CD14-positive monocyte (primary cell): ENCODE measurements at regions not wholly inside any gene's neighbourhood (a gene's known extent, or its start where the extent isn't known, plus 50 kb on each side); places are given as distances from the start of the nearest gene placed in this dataset.

Experiments used
- DNase-seq, 3 donors: peaks; one replicate each; pipeline ENCODE4 v3.0.0-alpha.2; 2011 to 2022
- H2AFZ ChIP-seq: 2 replicates; pipeline ENCODE4 v1.6.0; 2012; ENCODE audit warnings: mild to moderate bottlenecking, low read depth, low read length, inconsistent platforms; ENCODE audit not compliant: insufficient read depth, poor library complexity, severe bottlenecking
- H3K27ac ChIP-seq, 2 donors: 1 replicate in 1 of 2; 2 replicates in 1 of 2; pipeline ENCODE4 v1.5.1; 2012 to 2013; ENCODE audit warnings: low read length in 2 of 2, control low read depth in 1 of 2, inconsistent platforms in 1 of 2, low read depth in 1 of 2, mild to moderate bottlenecking in 1 of 2
- H3K27me3 ChIP-seq, 2 donors: one replicate each; pipeline versions ENCODE4 v1.6.0 to v1.6.1; 2011 to 2013; ENCODE audit warnings: low read length in 2 of 2; ENCODE audit not compliant: control insufficient read depth in 2 of 2, insufficient read depth in 2 of 2
- H3K36me3 ChIP-seq, 2 donors: replicated peaks in 1 of 2; 1 replicate in 1 of 2; 2 replicates in 1 of 2; pipeline versions ENCODE4 v1.5.1 to v1.6.1; 2012 to 2013; ENCODE audit warnings: low read length in 2 of 2, control low read depth in 1 of 2, inconsistent platforms in 1 of 2, mild to moderate bottlenecking in 1 of 2; ENCODE audit not compliant: insufficient read depth in 2 of 2, control insufficient read depth in 1 of 2
- H3K4me1 ChIP-seq, 2 donors: 1 replicate in 1 of 2; 2 replicates in 1 of 2; pipeline versions ENCODE4 v1.5.1 to v1.6.1; 2012 to 2013; ENCODE audit warnings: low read length in 2 of 2, control low read depth in 1 of 2, inconsistent platforms in 1 of 2, mild to moderate bottlenecking in 1 of 2, moderate library complexity in 1 of 2; ENCODE audit not compliant: insufficient read depth in 2 of 2, control insufficient read depth in 1 of 2
- H3K4me2 ChIP-seq: replicated peaks from 2 replicates; pipeline ENCODE3; 2012; ENCODE audit warnings: low read length, moderate library complexity, mild to moderate bottlenecking; ENCODE audit not compliant: poor library complexity, severe bottlenecking; ENCODE audit errors: extremely low read depth
- H3K4me3 ChIP-seq, 3 experiments: fragments of 200-600 bp in 1 of 3; sonication (generic) in 1 of 3; replicated peaks in 1 of 3; 1 replicate in 2 of 3; 2 replicates in 1 of 3; pipeline ENCODE4 v1.5.1; 2011 to 2013; ENCODE audit warnings: low read length in 3 of 3, mild to moderate bottlenecking in 3 of 3, control low read depth in 2 of 3, low read depth in 2 of 3, inconsistent platforms in 1 of 3, moderate library complexity in 1 of 3
- H3K79me2 ChIP-seq: 2 replicates; pipeline ENCODE4 v1.6.0; 2012; ENCODE audit warnings: mild to moderate bottlenecking, control low read depth, inconsistent platforms, low read length, moderate library complexity; ENCODE audit not compliant: insufficient read depth
- H3K9ac ChIP-seq: 2 replicates; pipeline ENCODE4 v1.6.0; 2017; ENCODE audit warnings: low read length, mild to moderate bottlenecking; ENCODE audit not compliant: insufficient read depth, poor library complexity, severe bottlenecking
- H3K9me3 ChIP-seq, 2 donors: replicated peaks in 1 of 2; 1 replicate in 1 of 2; 2 replicates in 1 of 2; pipeline versions ENCODE4 v1.5.1 to v1.6.1; 2012 to 2013; ENCODE audit warnings: low read length in 2 of 2, control low read depth in 1 of 2; ENCODE audit not compliant: control insufficient read depth in 1 of 2, insufficient read depth in 1 of 2
- H4K20me1 ChIP-seq: 2 replicates; pipeline ENCODE4 v1.6.0; 2012; ENCODE audit warnings: mild to moderate bottlenecking, low read length, control low read depth, moderate library complexity; ENCODE audit not compliant: insufficient read depth
- H3K27ac Mint-ChIP-seq, 7 donors: one replicate each; pipeline ENCODE4 v1.8.0; 2020; ENCODE audit warnings: mild to moderate bottlenecking in 7 of 7, mixed read lengths in 7 of 7, moderate library complexity in 6 of 7, inconsistent platforms in 2 of 7
- H3K27me3 Mint-ChIP-seq, 3 donors: one replicate each; pipeline ENCODE4 v1.8.0; 2021 to 2022; ENCODE audit warnings: low read depth in 3 of 3, mild to moderate bottlenecking in 3 of 3, mixed read lengths in 3 of 3, moderate library complexity in 3 of 3, inconsistent platforms in 1 of 3
- H3K36me3 Mint-ChIP-seq, 2 donors: one replicate each; pipeline ENCODE4 v1.8.0; 2020; ENCODE audit warnings: mixed read lengths in 2 of 2, inconsistent platforms in 1 of 2, mild to moderate bottlenecking in 1 of 2
- H3K4me1 Mint-ChIP-seq: one replicate; pipeline ENCODE4 v1.8.0; 2020; ENCODE audit warnings: mild to moderate bottlenecking, mixed read lengths
- H3K4me3 Mint-ChIP-seq, 2 donors: one replicate each; pipeline ENCODE4 v1.8.0; 2020; ENCODE audit warnings: mild to moderate bottlenecking in 2 of 2, mixed read lengths in 2 of 2, moderate library complexity in 1 of 2
- H3K9me3 Mint-ChIP-seq, 7 donors: one replicate each; pipeline ENCODE4 v1.8.0; 2020 to 2022; ENCODE audit warnings: mixed read lengths in 7 of 7, mild to moderate bottlenecking in 6 of 7, moderate library complexity in 6 of 7, inconsistent platforms in 2 of 7
- WGBS: methylation state at CpG from one replicate; pipeline ENCODE4 v1.1.5; 2013; ENCODE audit warnings: missing lambda C conversion rate; ENCODE audit not compliant: insufficient coverage; 5-methylcytosine and 5-hydroxymethylcytosine counted together
- intact Hi-C, 2 donors: fragments of 100-400 bp; cut with micrococcal nuclease; formaldehyde crosslinking; loops; one replicate each; pipeline versions ENCODE4 v1.15.0 to v1.15.1; 2023
- TF ChIP-seq, protein P1 (sequence below): fragments of 200-600 bp; IDR thresholded peaks from one replicate; pipeline ENCODE4 v1.8.0; 2022; ENCODE audit warnings: antibody characterized with exemption, mild to moderate bottlenecking

DNA sequence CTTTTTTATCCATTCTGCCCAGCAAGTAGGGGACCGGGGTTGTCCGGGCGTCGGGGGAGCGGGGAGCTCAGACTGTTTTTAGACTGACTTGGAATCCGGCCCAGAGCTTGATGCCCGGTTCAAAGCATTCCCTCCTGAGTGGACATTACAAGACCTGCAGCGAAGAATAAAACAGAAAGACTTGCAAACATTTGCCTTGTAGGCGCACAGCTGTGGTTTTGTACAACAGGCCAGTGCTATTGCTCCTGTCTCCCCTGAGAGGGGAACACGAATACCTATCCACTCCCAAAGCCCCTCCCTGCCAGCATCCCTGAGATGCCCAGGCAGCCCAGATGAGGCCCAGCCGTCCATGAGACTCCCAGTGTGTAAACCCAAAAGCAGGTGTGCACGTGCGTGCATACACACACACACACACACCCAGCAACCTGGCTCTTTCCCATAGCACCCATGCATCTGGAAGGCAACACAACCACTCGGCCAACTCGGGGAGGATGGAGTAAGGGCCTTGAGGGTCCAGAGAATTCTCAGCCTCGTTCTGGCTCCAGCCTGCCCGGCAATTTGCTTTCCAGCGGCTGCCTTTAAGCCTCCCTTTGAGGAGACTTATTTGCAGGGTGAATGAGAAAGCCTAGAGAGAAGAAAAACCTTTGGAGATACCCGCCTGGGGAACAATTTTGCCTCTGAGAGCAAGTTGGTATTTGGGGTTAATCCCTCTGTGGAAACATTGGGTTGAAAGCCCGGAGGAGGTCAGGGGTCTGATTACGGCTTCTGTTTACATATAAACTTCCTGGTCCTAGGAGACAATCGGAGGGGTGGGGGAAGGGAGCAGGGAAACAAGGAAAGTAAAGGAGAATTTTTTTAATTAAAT is 161.0 kb upstream of the HES1 start:
- Histone ChIP-seq H2AFZ (no peak overlapping the region), H4K20me1 (no peaks in the 10 kb centered on the region), H3K27me3 (peaks cover 22 to 43% of the 10 kb centered on the region in 2 donors), H3K4me1 (peaks cover 32 to 39% of the 10 kb centered on the region in 2 donors), H3K79me2 (no peaks in the 10 kb centered on the region), H3K9ac (no peak overlapping the region), H3K36me3 (no peaks in the 10 kb centered on the region), H3K9me3 (no peaks in the 10 kb centered on the region), H3K27ac (no peak overlapping the region), H3K4me3 (no peak overlapping the region), H3K4me2 (no peak overlapping the region)
- TF ChIP-seq, protein P1, sequence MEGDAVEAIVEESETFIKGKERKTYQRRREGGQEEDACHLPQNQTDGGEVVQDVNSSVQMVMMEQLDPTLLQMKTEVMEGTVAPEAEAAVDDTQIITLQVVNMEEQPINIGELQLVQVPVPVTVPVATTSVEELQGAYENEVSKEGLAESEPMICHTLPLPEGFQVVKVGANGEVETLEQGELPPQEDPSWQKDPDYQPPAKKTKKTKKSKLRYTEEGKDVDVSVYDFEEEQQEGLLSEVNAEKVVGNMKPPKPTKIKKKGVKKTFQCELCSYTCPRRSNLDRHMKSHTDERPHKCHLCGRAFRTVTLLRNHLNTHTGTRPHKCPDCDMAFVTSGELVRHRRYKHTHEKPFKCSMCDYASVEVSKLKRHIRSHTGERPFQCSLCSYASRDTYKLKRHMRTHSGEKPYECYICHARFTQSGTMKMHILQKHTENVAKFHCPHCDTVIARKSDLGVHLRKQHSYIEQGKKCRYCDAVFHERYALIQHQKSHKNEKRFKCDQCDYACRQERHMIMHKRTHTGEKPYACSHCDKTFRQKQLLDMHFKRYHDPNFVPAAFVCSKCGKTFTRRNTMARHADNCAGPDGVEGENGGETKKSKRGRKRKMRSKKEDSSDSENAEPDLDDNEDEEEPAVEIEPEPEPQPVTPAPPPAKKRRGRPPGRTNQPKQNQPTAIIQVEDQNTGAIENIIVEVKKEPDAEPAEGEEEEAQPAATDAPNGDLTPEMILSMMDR, result no peak
- Mint-ChIP-seq H3K27ac (peak overlapping the region in 2 of 7 donors; percentile 35 to 44), H3K9me3 (peaks cover 0 to 5% (median 0%) of the 10 kb centered on the region in 7 donors), H3K27me3 (peaks cover 48 to 57% (median 48%) of the 10 kb centered on the region in 3 donors), H3K36me3 (peaks cover 0 to 9% of the 10 kb centered on the region in 2 donors), H3K4me3 (peak overlapping the region in 1 of 2 donors; percentile 29), H3K4me1 (peaks cover 44% of the 10 kb centered on the region)
- 81% methylated on average over 16 of the region's 22 CpGs for WGBS
- intact Hi-C loops, result loop anchor here in 1 of 2 donors (10.0 kb wide), 1 partner anchor 170 kb away; no protein-coding TSS in a partner anchor
- DNase-seq, result no peak

DNA sequence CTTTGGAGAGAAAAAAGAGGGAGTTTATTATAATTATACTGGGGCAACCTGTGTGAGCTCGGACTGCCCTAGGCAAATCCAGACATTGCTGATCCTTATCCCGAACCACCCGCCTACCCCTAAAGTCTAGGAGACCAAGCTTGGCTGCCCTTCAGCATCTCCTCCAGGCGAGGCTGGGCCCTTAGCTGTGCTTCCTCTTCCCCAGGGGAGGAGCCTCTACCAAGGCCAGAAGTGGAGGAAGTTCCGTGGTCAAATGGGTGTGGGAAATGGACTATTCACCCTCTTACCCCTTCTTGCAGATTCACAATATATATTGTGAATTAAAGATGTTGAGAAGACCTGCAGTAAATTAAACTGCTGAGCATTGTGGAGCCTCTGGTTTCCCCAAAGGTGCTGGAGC is 158.3 kb upstream of the HES1 start:
- intact Hi-C loops, result loop anchor here in 1 of 2 donors (10.0 kb wide), 1 partner anchor 167 kb away; no protein-coding TSS in a partner anchor
- peaks cover 0 to 5% of the 10 kb centered on the region in 2 donors for H3K36me3 Mint-ChIP-seq
- Histone ChIP-seq H3K36me3 (no peaks in the 10 kb centered on the region), H3K27me3 (peaks cover 14 to 28% of the 10 kb centered on the region in 2 donors), H3K4me3 (peak overlapping the region in 1 of 3 experiments; percentile 38), H3K4me1 (peaks cover 17 to 21% of the 10 kb centered on the region in 2 donors), H3K9me3 (no peaks in the 10 kb centered on the region), H4K20me1 (no peaks in the 10 kb centered on the region), H3K4me2 (peak overlapping the region; percentile 37), H3K9ac (no peak overlapping the region), H2AFZ (no peak overlapping the region), H3K79me2 (no peaks in the 10 kb centered on the region), H3K27ac (peak overlapping the region in 1 of 2 donors; percentile 50)
- WGBS, result 88% methylated on average over 3 of the region's 5 CpGs
- peaks cover 33 to 35% (median 33%) of the 10 kb centered on the region in 3 donors for H3K27me3 Mint-ChIP-seq
- peak overlapping the region in 3 of 7 donors; percentile 12 to 67 (median 45) for H3K27ac Mint-ChIP-seq
- H3K9me3 Mint-ChIP-seq, result peaks cover 0 to 3% (median 0%) of the 10 kb centered on the region in 7 donors
- peaks cover 29% of the 10 kb centered on the region for H3K4me1 Mint-ChIP-seq
- TF ChIP-seq, protein P1, result no peak
- DNase-seq, result peak; percentile 59 to 67 (median 61)
- peak overlapping the region in 1 of 2 donors; percentile 46 for H3K4me3 Mint-ChIP-seq
